Neuronal stem cell (in vitro differentiated cells): ENCODE measurements at regions not wholly inside any gene's neighbourhood (a gene's known extent, or its start where the extent isn't known, plus 50 kb on each side); places are given as distances from the start of the nearest gene placed in this dataset.

Experiments
- DNase-seq: peaks from one replicate; pipeline ENCODE4 v3.0.0-alpha.2; 2013; ENCODE audit warnings: low spot score
- H2AFZ ChIP-seq: one replicate; pipeline ENCODE4 v1.6.1; 2013; ENCODE audit warnings: mild to moderate bottlenecking, low read length, inconsistent platforms
- H2AK5ac ChIP-seq: 2 replicates; pipeline ENCODE4 v1.6.1; 2013; ENCODE audit warnings: low read depth, mild to moderate bottlenecking, inconsistent platforms, low read length, moderate library complexity, mixed read lengths
- H2BK120ac ChIP-seq: 2 replicates; pipeline ENCODE4 v1.6.1; 2013; ENCODE audit warnings: low read depth, mild to moderate bottlenecking, inconsistent platforms, low read length, moderate library complexity, mixed read lengths
- H2BK12ac ChIP-seq: one replicate; pipeline ENCODE4 v1.6.1; 2013; ENCODE audit warnings: low read length, inconsistent platforms
- H2BK15ac ChIP-seq: 2 replicates; pipeline ENCODE4 v1.6.1; 2013; ENCODE audit warnings: mild to moderate bottlenecking, low read length, inconsistent platforms, mixed read lengths
- H2BK5ac ChIP-seq: one replicate; pipeline ENCODE4 v1.6.1; 2013; ENCODE audit warnings: inconsistent platforms, mild to moderate bottlenecking, low read length, moderate library complexity
- H3K14ac ChIP-seq: one replicate; pipeline ENCODE4 v1.6.1; 2013; ENCODE audit warnings: low read length, inconsistent platforms
- H3K18ac ChIP-seq: 2 replicates; pipeline ENCODE4 v1.6.1; 2013; ENCODE audit warnings: low read length, inconsistent platforms
- H3K23ac ChIP-seq: 2 replicates; pipeline ENCODE4 v1.6.1; 2013; ENCODE audit warnings: low read depth, mild to moderate bottlenecking, mixed read lengths, low read length, inconsistent platforms; ENCODE audit not compliant: poor library complexity
- H3K27ac ChIP-seq: replicated peaks from 3 replicates; pipeline ENCODE4 v1.5.1; 2013; ENCODE audit warnings: low read length, inconsistent platforms
- H3K27me3 ChIP-seq, 3 experiments: 2 replicates each; pipeline ENCODE4 v1.6.1; 2013; ENCODE audit warnings: low read length in 3 of 3, mild to moderate bottlenecking in 2 of 3, inconsistent platforms in 1 of 3, low read depth in 1 of 3, mixed read lengths in 1 of 3, moderate library complexity in 1 of 3; ENCODE audit not compliant: control insufficient read depth in 3 of 3, insufficient read depth in 3 of 3
- H3K36me3 ChIP-seq, 2 donors: replicated peaks in 1 of 2; 2 replicates each; pipeline ENCODE4 v1.6.1; 2013; ENCODE audit warnings: low read length in 2 of 2; ENCODE audit not compliant: control insufficient read depth in 2 of 2, insufficient read depth in 2 of 2
- H3K4ac ChIP-seq: 2 replicates; pipeline ENCODE4 v1.6.1; 2013; ENCODE audit warnings: inconsistent platforms, mild to moderate bottlenecking, low read length, moderate library complexity
- H3K4me1 ChIP-seq, 2 donors: 1 replicate in 1 of 2; 2 replicates in 1 of 2; pipeline ENCODE4 v1.6.1; 2013; ENCODE audit warnings: low read length in 2 of 2, low read depth in 1 of 2; ENCODE audit not compliant: control insufficient read depth in 2 of 2, insufficient read depth in 1 of 2
- H3K4me2 ChIP-seq: one replicate; pipeline ENCODE4 v1.6.1; 2013; ENCODE audit warnings: mild to moderate bottlenecking, low read length, inconsistent platforms; ENCODE audit not compliant: insufficient read depth, poor library complexity, severe bottlenecking
- H3K4me3 ChIP-seq, 2 donors: 2 replicates each; pipeline ENCODE4 v1.5.1; 2013; ENCODE audit warnings: low read length in 2 of 2, mild to moderate bottlenecking in 2 of 2, inconsistent platforms in 1 of 2, moderate library complexity in 1 of 2
- H3K79me1 ChIP-seq: one replicate; pipeline ENCODE4 v1.6.1; 2013; ENCODE audit warnings: low read depth, mild to moderate bottlenecking, inconsistent platforms, low read length, moderate library complexity
- H3K9ac ChIP-seq: one replicate; pipeline ENCODE4 v1.6.1; 2013; ENCODE audit warnings: mild to moderate bottlenecking, low read depth, low read length, inconsistent platforms; ENCODE audit not compliant: poor library complexity
- H3K9me3 ChIP-seq, 2 donors: replicated peaks in 1 of 2; 2 replicates each; pipeline versions ENCODE3 to v1.6.1; 2013; ENCODE audit warnings: low read length in 2 of 2, mild to moderate bottlenecking in 2 of 2, inconsistent platforms in 1 of 2, low read depth in 1 of 2, mixed read lengths in 1 of 2, moderate library complexity in 1 of 2; ENCODE audit not compliant: control insufficient read depth in 2 of 2, insufficient read depth in 1 of 2
- H4K8ac ChIP-seq: one replicate; pipeline ENCODE4 v1.6.1; 2013; ENCODE audit warnings: low read depth, mild to moderate bottlenecking, inconsistent platforms, low read length, moderate library complexity
- H4K91ac ChIP-seq: one replicate; pipeline ENCODE4 v1.6.1; 2013; ENCODE audit warnings: low read length, low read depth, mild to moderate bottlenecking, inconsistent platforms; ENCODE audit not compliant: poor library complexity
- WGBS, 2 donors: extraction: QIAGEN DNeasy Blood & Tissue Kit; methylation state at CpG; one replicate each; pipeline ENCODE4 v1.1.7; 2013; ENCODE audit warnings: missing lambda C conversion rate in 2 of 2, mixed read lengths in 1 of 2; ENCODE audit not compliant: insufficient read length in 2 of 2, insufficient replicate concordance in 1 of 2; ENCODE audit errors: extremely low coverage in 2 of 2; 5-methylcytosine and 5-hydroxymethylcytosine counted together

GRCh38 chr4:153943738-153944415 lies 155.0 kb upstream of the SFRP2 start:
- WGBS, 2 donors: no CpG with 5 or more reads among the region's 1 CpG
- no peak overlapping the region for H2BK5ac ChIP-seq
- H4K91ac ChIP-seq: no peak overlapping the region
- H2BK15ac ChIP-seq: no peak overlapping the region
- H4K8ac ChIP-seq: no peak overlapping the region
- H2BK12ac ChIP-seq: no peak overlapping the region
- H3K4me2 ChIP-seq: no peak overlapping the region
- no peak overlapping the region for H3K27ac ChIP-seq
- H3K79me1 ChIP-seq: no peaks in the 10 kb centered on the region
- no peak overlapping the region for H3K9ac ChIP-seq
- no peak overlapping the region for H2AK5ac ChIP-seq
- no peaks in the 10 kb centered on the region for H3K27me3 ChIP-seq
- H3K18ac ChIP-seq: no peak overlapping the region
- no peaks in the 10 kb centered on the region for H3K36me3 ChIP-seq
- H3K4ac ChIP-seq: no peak overlapping the region
- no peak overlapping the region for H2BK120ac ChIP-seq
- H3K23ac ChIP-seq: no peak overlapping the region
- H3K14ac ChIP-seq: no peak overlapping the region
- H2AFZ ChIP-seq: no peak overlapping the region
- H3K4me1 ChIP-seq: peaks cover 8% of the 10 kb centered on the region in 2 donors
- H3K4me3 ChIP-seq: no peak overlapping the region
- no peak for DNase-seq
- H3K9me3 ChIP-seq: peaks cover 4 to 21% of the 10 kb centered on the region in 2 donors

DNA sequence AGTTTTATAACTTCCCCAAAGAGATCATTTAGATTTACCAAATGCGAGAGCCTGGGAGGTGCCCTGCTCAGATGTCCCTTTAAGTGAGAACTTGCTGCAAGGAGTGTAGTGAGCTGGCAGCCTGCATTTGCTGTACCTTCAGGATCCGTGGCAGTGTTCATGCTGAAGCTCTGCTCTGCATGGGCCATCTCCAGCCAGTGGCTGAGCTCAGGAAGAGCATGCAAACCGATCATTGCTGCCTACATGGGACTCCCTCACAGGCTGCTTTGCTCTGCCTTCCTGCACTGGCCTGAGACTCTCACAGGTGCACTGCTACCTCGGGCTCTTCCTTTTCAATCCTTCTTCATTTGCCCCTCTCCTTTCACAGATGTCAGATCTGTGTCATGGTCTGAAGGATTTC lies 152.0 kb upstream of the SFRP2 start:
- peak overlapping the region; percentile 26 for H3K4ac ChIP-seq
- no peak overlapping the region for H4K91ac ChIP-seq
- no peak overlapping the region for H2AK5ac ChIP-seq
- no peaks in the 10 kb centered on the region for H3K79me1 ChIP-seq
- H3K27me3 ChIP-seq: no peaks in the 10 kb centered on the region
- H2BK15ac ChIP-seq: no peak overlapping the region
- no peak overlapping the region for H2BK5ac ChIP-seq
- no peak overlapping the region for H3K27ac ChIP-seq
- H2AFZ ChIP-seq: peak overlapping the region; percentile 4
- no peak overlapping the region for H2BK12ac ChIP-seq
- WGBS, 2 donors: no CpG with 5 or more reads among the region's 4 CpGs
- H4K8ac ChIP-seq: no peak overlapping the region
- H3K18ac ChIP-seq: peak overlapping the region; percentile 86
- H3K36me3 ChIP-seq: no peaks in the 10 kb centered on the region
- peaks cover 8 to 9% of the 10 kb centered on the region in 2 donors for H3K4me1 ChIP-seq
- H3K14ac ChIP-seq: no peak overlapping the region
- DNase-seq: no peak
- peaks cover 4 to 10% of the 10 kb centered on the region in 2 donors for H3K9me3 ChIP-seq
- H3K4me2 ChIP-seq: no peak overlapping the region
- H3K23ac ChIP-seq: no peak overlapping the region
- H3K9ac ChIP-seq: no peak overlapping the region
- no peak overlapping the region for H2BK120ac ChIP-seq
- no peak overlapping the region for H3K4me3 ChIP-seq

GRCh38 chr4:153939570-153939969 lies 150.7 kb upstream of the SFRP2 start:
- no peaks in the 10 kb centered on the region for H3K79me1 ChIP-seq
- H2BK12ac ChIP-seq: no peak overlapping the region
- H4K91ac ChIP-seq: no peak overlapping the region
- H4K8ac ChIP-seq: no peak overlapping the region
- no peak overlapping the region for H2BK5ac ChIP-seq
- peaks cover 2 to 4% of the 10 kb centered on the region in 2 donors for H3K9me3 ChIP-seq
- H3K27me3 ChIP-seq: no peaks in the 10 kb centered on the region
- no peak overlapping the region for H3K18ac ChIP-seq
- H3K23ac ChIP-seq: no peak overlapping the region
- no peak overlapping the region for H3K4me2 ChIP-seq
- no peak overlapping the region for H3K27ac ChIP-seq
- no peak overlapping the region for H2AK5ac ChIP-seq
- no peak overlapping the region for H3K9ac ChIP-seq
- no peaks in the 10 kb centered on the region for H3K36me3 ChIP-seq
- no peak overlapping the region for H3K4ac ChIP-seq
- H3K4me3 ChIP-seq: no peak overlapping the region
- H2AFZ ChIP-seq: no peak overlapping the region
- no peak overlapping the region for H2BK15ac ChIP-seq
- no peak overlapping the region for H3K14ac ChIP-seq
- DNase-seq: no peak
- H2BK120ac ChIP-seq: no peak overlapping the region
- no CpG with 5 or more reads among the region's 1 CpG for WGBS, 2 donors
- H3K4me1 ChIP-seq: peaks cover 9 to 13% of the 10 kb centered on the region in 2 donors

DNA sequence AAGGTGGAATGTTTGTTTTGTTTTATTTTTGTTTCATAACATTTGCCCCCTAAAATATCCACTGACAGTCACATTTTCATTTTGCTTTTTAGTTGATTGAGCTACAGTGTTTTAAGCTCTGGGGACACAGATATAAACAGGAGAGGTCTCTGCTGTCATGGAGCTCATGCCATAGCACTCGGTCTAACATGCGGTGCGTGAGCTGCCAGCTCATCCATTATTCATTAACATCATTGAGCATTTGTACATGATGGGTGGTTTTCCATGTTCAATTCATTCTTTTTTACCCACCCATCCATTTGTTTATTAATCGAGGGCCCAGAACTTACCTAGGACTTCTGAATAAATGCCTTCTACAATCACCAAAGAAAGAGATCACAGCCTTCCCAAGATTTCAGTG lies 150.1 kb upstream of the SFRP2 start:
- H2AK5ac ChIP-seq: no peak overlapping the region
- H3K4ac ChIP-seq: no peak overlapping the region
- no peaks in the 10 kb centered on the region for H3K79me1 ChIP-seq
- no peak overlapping the region for H3K27ac ChIP-seq
- no peak overlapping the region for H4K91ac ChIP-seq
- no peak overlapping the region for H2BK5ac ChIP-seq
- no peak overlapping the region for H2AFZ ChIP-seq
- H3K9me3 ChIP-seq: no peaks in the 10 kb centered on the region
- H4K8ac ChIP-seq: no peak overlapping the region
- H3K36me3 ChIP-seq: no peaks in the 10 kb centered on the region
- H3K4me2 ChIP-seq: no peak overlapping the region
- no peak overlapping the region for H3K18ac ChIP-seq
- no CpG with 5 or more reads among the region's 4 CpGs for whole genome bisulfite sequencing, 2 donors
- no peak overlapping the region for H3K9ac ChIP-seq
- H3K14ac ChIP-seq: no peak overlapping the region
- H3K23ac ChIP-seq: no peak overlapping the region
- H3K4me3 ChIP-seq: no peak overlapping the region
- H2BK12ac ChIP-seq: no peak overlapping the region
- no peak overlapping the region for H2BK15ac ChIP-seq
- no peak for DNase-seq
- no peak overlapping the region for H2BK120ac ChIP-seq
- H3K27me3 ChIP-seq: no peaks in the 10 kb centered on the region
- peaks cover 11 to 16% of the 10 kb centered on the region in 2 donors for H3K4me1 ChIP-seq
